ENCODE measurements at regions not wholly inside any gene's neighbourhood (a gene's known extent, or its start where the extent isn't known, plus 50 kb on each side); places are given as distances from the start of the nearest gene placed in this dataset.
A peak's percentile ranks its signal among the peaks of the same experiment; 100 is the strongest.

- no peak overlapping the region for H4K8ac ChIP-seq (ENCODE audit: low read depth, low read length)
- no peak overlapping the region for H2AK5ac ChIP-seq (ENCODE audit: low read length)
- H2BK120ac ChIP-seq (ENCODE audit: low read depth, low read length), result no peak overlapping the region
- no peak overlapping the region for H3K9ac ChIP-seq (ENCODE audit: low read length)
- H3K36me3 ChIP-seq (ENCODE audit: control insufficient read depth, insufficient read depth, low read length), result no peaks in the 10 kb centered on the region
- H3K4me1 ChIP-seq (ENCODE audit: control insufficient read depth, low read depth, low read length), result no peaks in the 10 kb centered on the region
- H3K18ac ChIP-seq (ENCODE audit: low read length), result no peak overlapping the region
- H3K27ac ChIP-seq (ENCODE audit: low read depth, low read length), result no peak overlapping the region
- H4K5ac ChIP-seq (ENCODE audit: low read length), result no peak overlapping the region
- no peak overlapping the region for H3K56ac ChIP-seq (ENCODE audit: low read length)
- H3K23ac ChIP-seq (ENCODE audit: low read length), result no peak overlapping the region
- H3K4ac ChIP-seq (ENCODE audit: low read depth, low read length), result no peak overlapping the region
- H3K4me2 ChIP-seq (ENCODE audit: low read length), result no peak overlapping the region
- no peaks in the 10 kb centered on the region for H3K27me3 ChIP-seq (ENCODE audit: insufficient read depth, low read length, poor library complexity)
- no peak overlapping the region for H2BK5ac ChIP-seq (ENCODE audit: low read length)
- no peak overlapping the region for H3K4me3 ChIP-seq (ENCODE audit: low read length)
- DNase-seq, result peak; percentile 57
- no CpG with 5 or more reads among the region's 6 CpGs for WGBS (ENCODE audit: extremely low coverage, insufficient coverage, low lambda C conversion rate)
- no peaks in the 10 kb centered on the region for H3K79me2 ChIP-seq (ENCODE audit: control insufficient read depth, insufficient read depth, low read length)
- no peak overlapping the region for H2BK15ac ChIP-seq (replicated peaks; ENCODE audit: low read depth)
- no peaks in the 10 kb centered on the region for H3K79me1 ChIP-seq (ENCODE audit: low read length)
These were observed 94.5 kb upstream of the TMEM178A start for GRCh38 chr2:39571111-39571731.

- no peak overlapping the region for H3K27ac ChIP-seq (ENCODE audit: low read depth, low read length)
- no peak for DNase-seq
- H3K56ac ChIP-seq (ENCODE audit: low read length), result no peak overlapping the region
- H3K79me1 ChIP-seq (ENCODE audit: low read length), result no peaks in the 10 kb centered on the region
- no peak overlapping the region for H2BK15ac ChIP-seq (replicated peaks; ENCODE audit: low read depth)
- H3K79me2 ChIP-seq (ENCODE audit: control insufficient read depth, insufficient read depth, low read length), result no peaks in the 10 kb centered on the region
- no peak overlapping the region for H3K9ac ChIP-seq (ENCODE audit: low read length)
- no CpG with 5 or more reads among the region's 1 CpG for WGBS (ENCODE audit: extremely low coverage, insufficient coverage, low lambda C conversion rate)
- H2BK120ac ChIP-seq (ENCODE audit: low read depth, low read length), result no peak overlapping the region
- H3K27me3 ChIP-seq (ENCODE audit: insufficient read depth, low read length, poor library complexity), result no peaks in the 10 kb centered on the region
- no peaks in the 10 kb centered on the region for H3K4me1 ChIP-seq (ENCODE audit: control insufficient read depth, low read depth, low read length)
- H2AK5ac ChIP-seq (ENCODE audit: low read length), result no peak overlapping the region
- H4K8ac ChIP-seq (ENCODE audit: low read depth, low read length), result no peak overlapping the region
- no peak overlapping the region for H3K23ac ChIP-seq (ENCODE audit: low read length)
- H4K5ac ChIP-seq (ENCODE audit: low read length), result no peak overlapping the region
- H2BK5ac ChIP-seq (ENCODE audit: low read length), result no peak overlapping the region
- no peaks in the 10 kb centered on the region for H3K36me3 ChIP-seq (ENCODE audit: control insufficient read depth, insufficient read depth, low read length)
- no peak overlapping the region for H3K4ac ChIP-seq (ENCODE audit: low read depth, low read length)
- no peak overlapping the region for H3K4me2 ChIP-seq (ENCODE audit: low read length)
- no peak overlapping the region for H3K4me3 ChIP-seq (ENCODE audit: low read length)
- no peak overlapping the region for H3K18ac ChIP-seq (ENCODE audit: low read length)
These were observed 92.4 kb upstream of the TMEM178A start for GRCh38 chr2:39573276-39573675.

- Histone ChIP-seq H2BK120ac (ENCODE audit: low read depth, low read length) (no peak overlapping the region), H3K18ac (ENCODE audit: low read length) (no peak overlapping the region)
- no CpG with 5 or more reads among the region's 1 CpG for WGBS (ENCODE audit: extremely low coverage, insufficient coverage, low lambda C conversion rate)
These were observed 83.9 kb upstream of the TMEM178A start for GRCh38 chr2:39581866-39582265.

GRCh38 chr2:39583213-39583612 lies 82.5 kb upstream of the TMEM178A start:
- no CpG with 5 or more reads among the region's 2 CpGs for WGBS (ENCODE audit: extremely low coverage, insufficient coverage, low lambda C conversion rate)

More at GRCh38 chr2:39581866-39582265, 83.9 kb upstream of the TMEM178A start:
- no peak overlapping the region for H3K4me3 ChIP-seq (ENCODE audit: low read length)
- H3K56ac ChIP-seq (ENCODE audit: low read length), result no peak overlapping the region
- H3K23ac ChIP-seq (ENCODE audit: low read length), result no peak overlapping the region
- H3K4ac ChIP-seq (ENCODE audit: low read depth, low read length), result no peak overlapping the region
- H3K27me3 ChIP-seq (ENCODE audit: insufficient read depth, low read length, poor library complexity), result no peaks in the 10 kb centered on the region
- no peak overlapping the region for H2BK15ac ChIP-seq (replicated peaks; ENCODE audit: low read depth)
- H3K36me3 ChIP-seq (ENCODE audit: control insufficient read depth, insufficient read depth, low read length), result no peaks in the 10 kb centered on the region
- H4K8ac ChIP-seq (ENCODE audit: low read depth, low read length), result no peak overlapping the region
- no peak overlapping the region for H3K4me2 ChIP-seq (ENCODE audit: low read length)
- no peak overlapping the region for H4K5ac ChIP-seq (ENCODE audit: low read length)
- H2AK5ac ChIP-seq (ENCODE audit: low read length), result no peak overlapping the region
- no peak overlapping the region for H3K9ac ChIP-seq (ENCODE audit: low read length)
- H3K27ac ChIP-seq (ENCODE audit: low read depth, low read length), result no peak overlapping the region
- H3K4me1 ChIP-seq (ENCODE audit: control insufficient read depth, low read depth, low read length), result no peaks in the 10 kb centered on the region
- no peak overlapping the region for H2BK5ac ChIP-seq (ENCODE audit: low read length)
- H3K79me1 ChIP-seq (ENCODE audit: low read length), result no peaks in the 10 kb centered on the region
- no peaks in the 10 kb centered on the region for H3K79me2 ChIP-seq (ENCODE audit: control insufficient read depth, insufficient read depth, low read length)
- DNase-seq, result no peak

GRCh38 chr2:39583781-39584180 lies 81.9 kb upstream of the TMEM178A start:
- Histone ChIP-seq H3K18ac (ENCODE audit: low read length) (no peak overlapping the region), H3K27ac (ENCODE audit: low read depth, low read length) (no peak overlapping the region), H3K56ac (ENCODE audit: low read length) (no peak overlapping the region), H3K79me1 (ENCODE audit: low read length) (no peaks in the 10 kb centered on the region), H4K5ac (ENCODE audit: low read length) (no peak overlapping the region), H3K27me3 (ENCODE audit: insufficient read depth, low read length, poor library complexity) (no peaks in the 10 kb centered on the region), H4K8ac (ENCODE audit: low read depth, low read length) (no peak overlapping the region), H3K36me3 (ENCODE audit: control insufficient read depth, insufficient read depth, low read length) (no peaks in the 10 kb centered on the region), H2AK5ac (ENCODE audit: low read length) (no peak overlapping the region), H3K4ac (ENCODE audit: low read depth, low read length) (no peak overlapping the region), H2BK15ac (replicated peaks; ENCODE audit: low read depth) (no peak overlapping the region), H3K23ac (ENCODE audit: low read length) (no peak overlapping the region), H2BK5ac (ENCODE audit: low read length) (no peak overlapping the region), H3K4me3 (ENCODE audit: low read length) (no peak overlapping the region), H3K79me2 (ENCODE audit: control insufficient read depth, insufficient read depth, low read length) (no peaks in the 10 kb centered on the region), H2BK120ac (ENCODE audit: low read depth, low read length) (no peak overlapping the region), H3K9ac (ENCODE audit: low read length) (no peak overlapping the region), H3K4me1 (ENCODE audit: control insufficient read depth, low read depth, low read length) (no peaks in the 10 kb centered on the region), H3K4me2 (ENCODE audit: low read length) (no peak overlapping the region)
- no CpG with 5 or more reads among the region's 6 CpGs for WGBS (ENCODE audit: extremely low coverage, insufficient coverage, low lambda C conversion rate)
- no peak for DNase-seq

More at GRCh38 chr2:39583213-39583612, 82.5 kb upstream of the TMEM178A start:
- Histone ChIP-seq H2BK15ac (replicated peaks; ENCODE audit: low read depth) (no peak overlapping the region), H3K4me3 (ENCODE audit: low read length) (no peak overlapping the region), H3K9ac (ENCODE audit: low read length) (no peak overlapping the region), H3K79me2 (ENCODE audit: control insufficient read depth, insufficient read depth, low read length) (no peaks in the 10 kb centered on the region), H3K4ac (ENCODE audit: low read depth, low read length) (no peak overlapping the region), H3K56ac (ENCODE audit: low read length) (no peak overlapping the region), H3K18ac (ENCODE audit: low read length) (no peak overlapping the region), H3K27me3 (ENCODE audit: insufficient read depth, low read length, poor library complexity) (no peaks in the 10 kb centered on the region), H3K27ac (ENCODE audit: low read depth, low read length) (no peak overlapping the region), H3K36me3 (ENCODE audit: control insufficient read depth, insufficient read depth, low read length) (no peaks in the 10 kb centered on the region), H2AK5ac (ENCODE audit: low read length) (no peak overlapping the region), H3K23ac (ENCODE audit: low read length) (no peak overlapping the region), H3K4me1 (ENCODE audit: control insufficient read depth, low read depth, low read length) (no peaks in the 10 kb centered on the region), H4K8ac (ENCODE audit: low read depth, low read length) (no peak overlapping the region), H4K5ac (ENCODE audit: low read length) (no peak overlapping the region), H2BK120ac (ENCODE audit: low read depth, low read length) (no peak overlapping the region), H2BK5ac (ENCODE audit: low read length) (no peak overlapping the region), H3K79me1 (ENCODE audit: low read length) (no peaks in the 10 kb centered on the region), H3K4me2 (ENCODE audit: low read length) (no peak overlapping the region)
- DNase-seq, result no peak
